ENCODE measurements at regions not wholly inside any gene's neighbourhood (a gene's known extent, or its start where the extent isn't known, plus 50 kb on each side); places are given as distances from the start of the nearest gene placed in this dataset.

DNA sequence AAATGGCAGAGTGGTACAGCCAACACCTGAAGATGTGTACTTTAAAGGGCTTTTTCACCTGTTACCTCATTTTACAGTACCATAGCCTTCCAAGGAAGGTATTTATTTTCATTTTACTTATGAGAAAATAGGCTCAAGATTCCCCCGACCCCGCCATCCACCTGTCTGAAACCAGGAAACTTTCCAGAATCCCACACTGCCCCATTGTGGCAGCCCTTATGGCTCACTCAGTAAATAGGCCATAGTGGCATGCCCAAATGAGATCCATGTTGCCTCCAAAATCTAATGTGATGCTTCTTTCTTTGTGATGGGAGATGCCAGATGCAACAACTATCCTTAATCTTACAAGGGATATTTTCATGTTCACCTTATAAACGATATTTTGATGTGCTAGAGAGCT lies 97.8 kb downstream of the EBNA1BP2 start:
- no peaks in the 10 kb centered on the region for H3K9me3 ChIP-seq (ENCODE audit: low read depth)
- peaks cover 10% of the 10 kb centered on the region for H3F3A ChIP-seq (ENCODE audit: low read depth)
- no peak overlapping the region for H2AFZ ChIP-seq (replicated peaks)
- Mint-ChIP-seq H3K4me1 (peaks cover 44% of the 10 kb centered on the region), H3K36me3 (no peaks in the 10 kb centered on the region), H3K27ac (no peak overlapping the region), H3K4me3 (no peak overlapping the region), H3K27me3 (ENCODE audit: insufficient read depth, low read depth) (peaks cover 4% of the 10 kb centered on the region), H3K9me3 (no peaks in the 10 kb centered on the region)
- no peaks in the 10 kb centered on the region for H3K27me3 ChIP-seq
- H3K4me3 ChIP-seq: no peak overlapping the region
- H3K79me2 ChIP-seq (ENCODE audit: low read depth): no peaks in the 10 kb centered on the region
- H3K27ac ChIP-seq: no peak overlapping the region
- H3K4me2 ChIP-seq: no peak overlapping the region
- TF ChIP-seq EZH2 (IDR thresholded peaks at IDR 0.05): no peak
- TF ChIP-seq, protein P1, sequence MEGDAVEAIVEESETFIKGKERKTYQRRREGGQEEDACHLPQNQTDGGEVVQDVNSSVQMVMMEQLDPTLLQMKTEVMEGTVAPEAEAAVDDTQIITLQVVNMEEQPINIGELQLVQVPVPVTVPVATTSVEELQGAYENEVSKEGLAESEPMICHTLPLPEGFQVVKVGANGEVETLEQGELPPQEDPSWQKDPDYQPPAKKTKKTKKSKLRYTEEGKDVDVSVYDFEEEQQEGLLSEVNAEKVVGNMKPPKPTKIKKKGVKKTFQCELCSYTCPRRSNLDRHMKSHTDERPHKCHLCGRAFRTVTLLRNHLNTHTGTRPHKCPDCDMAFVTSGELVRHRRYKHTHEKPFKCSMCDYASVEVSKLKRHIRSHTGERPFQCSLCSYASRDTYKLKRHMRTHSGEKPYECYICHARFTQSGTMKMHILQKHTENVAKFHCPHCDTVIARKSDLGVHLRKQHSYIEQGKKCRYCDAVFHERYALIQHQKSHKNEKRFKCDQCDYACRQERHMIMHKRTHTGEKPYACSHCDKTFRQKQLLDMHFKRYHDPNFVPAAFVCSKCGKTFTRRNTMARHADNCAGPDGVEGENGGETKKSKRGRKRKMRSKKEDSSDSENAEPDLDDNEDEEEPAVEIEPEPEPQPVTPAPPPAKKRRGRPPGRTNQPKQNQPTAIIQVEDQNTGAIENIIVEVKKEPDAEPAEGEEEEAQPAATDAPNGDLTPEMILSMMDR (IDR thresholded peaks at IDR 0.05): peak; percentile 31
- no peaks in the 10 kb centered on the region for H4K20me1 ChIP-seq (ENCODE audit: low read depth)
- no peak overlapping the region for H3K9ac ChIP-seq
- H3K4me1 ChIP-seq: peaks cover 13% of the 10 kb centered on the region
- no peaks in the 10 kb centered on the region for H3K36me3 ChIP-seq
- DNase-seq (ENCODE audit: low spot score): peak; percentile 47

DNA sequence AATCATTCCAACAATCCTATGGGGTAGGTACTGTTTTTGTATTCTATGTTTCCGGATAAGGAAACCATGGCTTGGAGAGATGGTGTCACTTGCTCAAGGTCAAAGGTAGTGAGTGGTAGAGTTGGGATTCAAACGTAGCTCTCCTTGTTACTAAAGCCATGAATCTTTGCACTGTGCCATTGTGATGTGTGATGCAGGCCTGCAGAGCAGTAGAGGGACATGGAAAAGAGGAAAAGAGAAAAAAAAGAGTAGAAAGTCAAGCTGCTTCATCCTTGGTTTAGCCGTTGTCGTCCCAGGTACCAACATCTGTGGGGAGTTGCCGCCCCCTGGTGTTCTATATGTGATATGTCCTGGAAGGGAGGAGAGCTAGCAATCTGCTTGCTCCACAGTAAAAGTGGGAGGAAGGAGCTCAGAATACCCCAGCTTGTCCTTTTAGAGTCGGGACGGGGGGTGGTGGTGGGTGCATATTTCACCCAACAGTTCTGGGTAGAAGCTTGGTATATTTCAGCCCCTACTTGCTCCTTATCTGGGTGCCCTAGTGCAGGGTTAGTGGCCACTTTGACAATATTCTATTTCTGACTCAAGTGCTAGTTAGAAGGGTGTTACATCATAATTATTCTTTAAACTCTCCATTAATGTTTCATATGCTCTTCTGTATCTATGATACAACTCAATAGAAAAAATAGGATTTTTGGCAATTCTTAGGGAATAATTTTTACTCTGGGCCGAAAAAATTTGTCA lies 98.4 kb downstream of the EBNA1BP2 start:
- Histone ChIP-seq H3F3A (ENCODE audit: low read depth) (peaks cover 10% of the 10 kb centered on the region), H3K4me2 (no peak overlapping the region), H3K9me3 (ENCODE audit: low read depth) (no peaks in the 10 kb centered on the region), H3K27ac (no peak overlapping the region), H3K4me1 (peaks cover 19% of the 10 kb centered on the region), H3K79me2 (ENCODE audit: low read depth) (no peaks in the 10 kb centered on the region), H2AFZ (replicated peaks) (no peak overlapping the region), H3K36me3 (no peaks in the 10 kb centered on the region), H4K20me1 (ENCODE audit: low read depth) (no peaks in the 10 kb centered on the region), H3K9ac (no peak overlapping the region), H3K4me3 (no peak overlapping the region), H3K27me3 (no peaks in the 10 kb centered on the region)
- H3K27ac Mint-ChIP-seq: peak overlapping the region; percentile 91
- DNase-seq (ENCODE audit: low spot score): peak; percentile 86
- no peak overlapping the region for H3K4me3 Mint-ChIP-seq
- no peaks in the 10 kb centered on the region for H3K9me3 Mint-ChIP-seq
- no peak for TF ChIP-seq EZH2 (IDR thresholded peaks at IDR 0.05)
- TF ChIP-seq EZH2phosphoT487 (IDR thresholded peaks at IDR 0.05): no peak
- TF ChIP-seq, protein P1 (IDR thresholded peaks at IDR 0.05): peak; percentile 94
- no peaks in the 10 kb centered on the region for H3K36me3 Mint-ChIP-seq
- peaks cover 4% of the 10 kb centered on the region for H3K27me3 Mint-ChIP-seq (ENCODE audit: insufficient read depth, low read depth)
- H3K4me1 Mint-ChIP-seq: peaks cover 50% of the 10 kb centered on the region

DNA sequence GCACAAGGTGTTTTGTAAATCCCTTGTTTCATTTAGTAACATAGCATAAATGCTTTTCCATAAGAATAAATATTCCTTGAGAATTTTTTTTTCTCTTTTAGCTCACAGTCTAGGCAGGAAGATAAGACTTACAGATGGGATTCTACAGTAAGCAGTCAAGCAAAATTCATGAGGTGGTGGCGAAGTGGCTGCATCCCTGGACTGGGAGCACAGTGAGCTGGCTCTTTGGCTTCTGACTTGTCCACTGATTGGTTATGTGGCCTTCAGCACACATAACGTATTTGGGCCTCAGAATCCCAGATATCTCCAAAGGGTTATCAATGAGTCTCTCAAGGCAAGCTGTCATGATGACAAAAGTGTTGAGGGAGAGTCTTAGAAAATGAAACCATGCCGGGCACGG lies 99.8 kb downstream of the EBNA1BP2 start:
- H3K4me1 Mint-ChIP-seq: peaks cover 54% of the 10 kb centered on the region
- Histone ChIP-seq H3K79me2 (ENCODE audit: low read depth) (no peaks in the 10 kb centered on the region), H2AFZ (replicated peaks) (no peak overlapping the region), H3K4me1 (peaks cover 22% of the 10 kb centered on the region), H3K27ac (no peak overlapping the region), H3K27me3 (no peaks in the 10 kb centered on the region), H3K4me2 (no peak overlapping the region), H3K9me3 (ENCODE audit: low read depth) (no peaks in the 10 kb centered on the region), H3K9ac (no peak overlapping the region), H3K4me3 (no peak overlapping the region), H4K20me1 (ENCODE audit: low read depth) (no peaks in the 10 kb centered on the region), H3F3A (ENCODE audit: low read depth) (peaks cover 10% of the 10 kb centered on the region), H3K36me3 (no peaks in the 10 kb centered on the region)
- peaks cover 6% of the 10 kb centered on the region for H3K27me3 Mint-ChIP-seq (ENCODE audit: insufficient read depth, low read depth)
- no peak for DNase-seq (ENCODE audit: low spot score)
- no peak for TF ChIP-seq EZH2phosphoT487 (IDR thresholded peaks at IDR 0.05)
- no peak for TF ChIP-seq EZH2 (IDR thresholded peaks at IDR 0.05)
- TF ChIP-seq, protein P1 (IDR thresholded peaks at IDR 0.05): no peak
- peaks cover 5% of the 10 kb centered on the region for H3K9me3 Mint-ChIP-seq
- no peaks in the 10 kb centered on the region for H3K36me3 Mint-ChIP-seq
- H3K27ac Mint-ChIP-seq: peak overlapping the region; percentile 65
- no peak overlapping the region for H3K4me3 Mint-ChIP-seq

Data from neural progenitor cell (in vitro differentiated cells).